ENCODE measurements at regions not wholly inside any gene's neighbourhood (a gene's known extent, or its start where the extent isn't known, plus 50 kb on each side); places are given as distances from the start of the nearest gene placed in this dataset.

GRCh38 chr21:43317959-43318358 is 109.0 kb downstream of the SIK1 start:
- TF ChIP-seq CTCF (IDR thresholded peaks at IDR 0.05): no peak
- TF ChIP-seq EZH2 (IDR thresholded peaks at IDR 0.05; ENCODE audit: borderline replicate concordance, insufficient read depth, low read depth, low read length, poor library complexity, severe bottlenecking): no peak

Data from B cell (primary cell).